GM23248 (cell line): ENCODE measurements at regions not wholly inside any gene's neighbourhood (a gene's known extent, or its start where the extent isn't known, plus 50 kb on each side); places are given as distances from the start of the nearest gene placed in this dataset.

Experiments
- DNase-seq: peaks from one replicate; pipeline ENCODE4 v3.0.0-alpha.2; 2015
- H2AFZ ChIP-seq: fragments of 200-600 bp; sonication (generic); 2 replicates; pipeline ENCODE4 v1.6.1; 2016; ENCODE audit warnings: antibody characterized with exemption
- H3F3A ChIP-seq: fragments of 200-600 bp; sonication (generic); 2 replicates; pipeline ENCODE4 v1.6.1; 2016; ENCODE audit warnings: mild to moderate bottlenecking, antibody characterized with exemption, mixed run types; ENCODE audit not compliant: insufficient read depth
- H3K27ac ChIP-seq: fragments of 200-600 bp; sonication (generic); 2 replicates; pipeline ENCODE4 v1.5.1; 2016; ENCODE audit warnings: mild to moderate bottlenecking
- H3K27me3 ChIP-seq: fragments of 200-600 bp; sonication (generic); replicated peaks from 2 replicates; pipeline ENCODE4 v1.6.1; 2016; ENCODE audit warnings: mild to moderate bottlenecking; ENCODE audit not compliant: insufficient read depth
- H3K36me3 ChIP-seq: fragments of 200-600 bp; sonication (generic); 2 replicates; pipeline ENCODE4 v1.6.1; 2016; ENCODE audit warnings: low read depth, mild to moderate bottlenecking
- H3K4me1 ChIP-seq: fragments of 200-600 bp; sonication (generic); 2 replicates; pipeline ENCODE4 v1.6.1; 2016; ENCODE audit warnings: mild to moderate bottlenecking; ENCODE audit not compliant: insufficient read depth
- H3K4me2 ChIP-seq: fragments of 200-600 bp; sonication (generic); one replicate; pipeline ENCODE4 v1.6.1; 2016; ENCODE audit warnings: mild to moderate bottlenecking; ENCODE audit not compliant: unreplicated experiment
- H3K4me3 ChIP-seq: fragments of 200-600 bp; sonication (generic); 2 replicates; pipeline ENCODE4 v1.5.1; 2016; ENCODE audit warnings: mild to moderate bottlenecking
- H3K79me2 ChIP-seq: fragments of 200-600 bp; sonication (generic); 2 replicates; pipeline ENCODE4 v1.6.1; 2016; ENCODE audit warnings: mild to moderate bottlenecking; ENCODE audit not compliant: insufficient read depth
- H3K9ac ChIP-seq: fragments of 200-600 bp; sonication (generic); 2 replicates; pipeline ENCODE4 v1.6.1; 2016; ENCODE audit warnings: mild to moderate bottlenecking
- H3K9me2 ChIP-seq: fragments of 200-600 bp; sonication (generic); 2 replicates; pipeline ENCODE4 v1.6.1; 2016; ENCODE audit warnings: mixed run types, mild to moderate bottlenecking, moderate library complexity; ENCODE audit not compliant: insufficient read depth
- H3K9me3 ChIP-seq: fragments of 200-600 bp; sonication (generic); one replicate; pipeline ENCODE4 v1.6.1; 2017; ENCODE audit warnings: low read depth
- H4K20me1 ChIP-seq: fragments of 200-600 bp; sonication (generic); 2 replicates; pipeline ENCODE4 v1.6.0; 2016; ENCODE audit not compliant: insufficient read depth
- EZH2 ChIP-seq: fragments of 200-600 bp; sonication (generic); IDR thresholded peaks from 2 replicates; pipeline ENCODE4 v1.6.1; 2018; ENCODE audit warnings: antibody characterized with exemption, mild to moderate bottlenecking; ENCODE audit not compliant: insufficient read depth, poor library complexity, severe bottlenecking
- EZH2phosphoT487 ChIP-seq: fragments of 200-600 bp; sonication (generic); IDR thresholded peaks from 2 replicates; pipeline ENCODE4 v1.6.1; 2018; ENCODE audit warnings: antibody characterized with exemption, moderate library complexity, mild to moderate bottlenecking, low read depth; ENCODE audit not compliant: insufficient read depth
- WGBS, 2 experiments: methylation state at CpG; one replicate each; pipeline ENCODE4 v1.1.6; 2015 to 2017; ENCODE audit warnings: low lambda C conversion rate in 2 of 2, low coverage in 1 of 2; ENCODE audit errors: missing lambda C conversion rate in 2 of 2; 5-methylcytosine and 5-hydroxymethylcytosine counted together
- in situ Hi-C: fragments of 300-500 bp; cut with MboI; formaldehyde crosslinking; loops from 2 replicates; pipeline ENCODE4 v1.15.0; 2020

- H3K9me3 ChIP-seq, result no peaks in the 10 kb centered on the region
- no peak overlapping the region for H3K4me3 ChIP-seq
- H3K36me3 ChIP-seq, result no peaks in the 10 kb centered on the region
- no peak overlapping the region for H3K4me2 ChIP-seq
- H3F3A ChIP-seq, result no peaks in the 10 kb centered on the region
- no peaks in the 10 kb centered on the region for H3K4me1 ChIP-seq
- WGBS, 2 experiments, result 48 to 49% methylated on average over 2 of the region's 2 CpGs
- no peaks in the 10 kb centered on the region for H4K20me1 ChIP-seq
- H3K27me3 ChIP-seq, result no peaks in the 10 kb centered on the region
- H3K9ac ChIP-seq, result no peak overlapping the region
- no peak overlapping the region for H2AFZ ChIP-seq
- no peaks in the 10 kb centered on the region for H3K79me2 ChIP-seq
- TF ChIP-seq EZH2 (no peak), EZH2phosphoT487 (no peak)
- no peak for DNase-seq
- no peaks in the 10 kb centered on the region for H3K9me2 ChIP-seq
- no peak overlapping the region for H3K27ac ChIP-seq
- in situ Hi-C loops, result no loop called here
These were observed 271.4 kb upstream of the C11orf87 start for GRCh38 chr11:109150581-109150980.

DNA sequence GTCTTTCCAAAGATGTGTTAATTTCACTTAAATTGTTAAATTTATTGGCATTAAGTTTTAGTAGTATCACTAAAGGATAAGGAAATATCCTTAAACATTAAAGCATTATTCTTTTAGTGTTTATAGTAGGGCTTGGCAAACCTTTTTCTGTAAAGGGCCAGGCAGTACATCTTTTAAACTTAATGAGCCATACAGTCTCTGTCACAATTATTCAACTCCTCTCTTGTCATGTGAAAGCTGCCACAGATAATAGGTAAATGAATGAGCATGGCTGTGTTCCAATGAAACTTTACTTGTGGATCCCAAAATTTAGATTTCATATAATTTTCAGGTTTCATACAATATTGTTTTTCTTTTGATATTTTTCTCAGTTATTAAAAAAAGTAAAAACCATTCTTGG is 268.2 kb upstream of the C11orf87 start:
- Histone ChIP-seq H4K20me1 (no peaks in the 10 kb centered on the region), H3K79me2 (no peaks in the 10 kb centered on the region), H3K9me3 (no peaks in the 10 kb centered on the region), H3K4me1 (no peaks in the 10 kb centered on the region), H3K9ac (no peak overlapping the region), H3K4me3 (no peak overlapping the region), H3K27me3 (no peaks in the 10 kb centered on the region), H2AFZ (no peak overlapping the region), H3K36me3 (no peaks in the 10 kb centered on the region), H3K27ac (no peak overlapping the region), H3K4me2 (no peak overlapping the region), H3K9me2 (no peaks in the 10 kb centered on the region), H3F3A (no peaks in the 10 kb centered on the region)
- no peak for DNase-seq
- in situ Hi-C loops, result no loop called here
- TF ChIP-seq EZH2 (no peak), EZH2phosphoT487 (no peak)

GRCh38 chr11:109155291-109155690 is 266.7 kb upstream of the C11orf87 start:
- H3K4me2 ChIP-seq, result no peak overlapping the region
- H3K4me3 ChIP-seq, result no peak overlapping the region
- H3K4me1 ChIP-seq, result no peaks in the 10 kb centered on the region
- no peaks in the 10 kb centered on the region for H3K9me2 ChIP-seq
- in situ Hi-C loops, result no loop called here
- no peaks in the 10 kb centered on the region for H3K36me3 ChIP-seq
- H4K20me1 ChIP-seq, result no peaks in the 10 kb centered on the region
- H3F3A ChIP-seq, result no peaks in the 10 kb centered on the region
- no peak overlapping the region for H3K9ac ChIP-seq
- no peak for TF ChIP-seq EZH2phosphoT487
- TF ChIP-seq EZH2, result no peak
- H3K9me3 ChIP-seq, result no peaks in the 10 kb centered on the region
- no peaks in the 10 kb centered on the region for H3K27me3 ChIP-seq
- no peaks in the 10 kb centered on the region for H3K79me2 ChIP-seq
- DNase-seq, result no peak
- H3K27ac ChIP-seq, result no peak overlapping the region
- H2AFZ ChIP-seq, result no peak overlapping the region

- Histone ChIP-seq H3K79me2 (no peaks in the 10 kb centered on the region), H4K20me1 (no peaks in the 10 kb centered on the region), H3K36me3 (no peaks in the 10 kb centered on the region), H2AFZ (no peak overlapping the region), H3K4me1 (no peaks in the 10 kb centered on the region), H3K9ac (no peak overlapping the region), H3K9me2 (no peaks in the 10 kb centered on the region), H3K27me3 (no peaks in the 10 kb centered on the region; the same call in 1 of the 2 replicates), H3K4me3 (no peak overlapping the region), H3K27ac (no peak overlapping the region), H3K4me2 (no peak overlapping the region), H3F3A (no peaks in the 10 kb centered on the region), H3K9me3 (no peaks in the 10 kb centered on the region)
- DNase-seq, result no peak
- in situ Hi-C loops, result no loop called here
- TF ChIP-seq EZH2phosphoT487, result no peak
- TF ChIP-seq EZH2, result no peak
- 43 to 59% methylated on average over 3 of the region's 3 CpGs for WGBS, 2 experiments
These were observed 257.0 kb upstream of the C11orf87 start for GRCh38 chr11:109165035-109165434.

- no peaks in the 10 kb centered on the region for H3F3A ChIP-seq
- no peaks in the 10 kb centered on the region for H4K20me1 ChIP-seq
- no peak overlapping the region for H3K27ac ChIP-seq
- no peaks in the 10 kb centered on the region; the same call in 1 of the 2 replicates for H3K27me3 ChIP-seq
- no peaks in the 10 kb centered on the region for H3K4me1 ChIP-seq
- H3K36me3 ChIP-seq, result no peaks in the 10 kb centered on the region
- no peaks in the 10 kb centered on the region for H3K9me3 ChIP-seq
- DNase-seq, result no peak
- no peak overlapping the region for H2AFZ ChIP-seq
- H3K79me2 ChIP-seq, result no peaks in the 10 kb centered on the region
- H3K9me2 ChIP-seq, result no peaks in the 10 kb centered on the region
- no peak overlapping the region for H3K4me3 ChIP-seq
- no peak overlapping the region for H3K9ac ChIP-seq
- no peak for TF ChIP-seq EZH2
- no peak for TF ChIP-seq EZH2phosphoT487
- H3K4me2 ChIP-seq, result no peak overlapping the region
- in situ Hi-C loops, result no loop called here
- WGBS, 2 experiments, result 39 to 55% methylated on average over 2 of the region's 2 CpGs
These were observed 255.5 kb upstream of the C11orf87 start for GRCh38 chr11:109166441-109166840.
